H9 (cell line): ENCODE measurements at regions not wholly inside any gene's neighbourhood (a gene's known extent, or its start where the extent isn't known, plus 50 kb on each side); places are given as distances from the start of the nearest gene placed in this dataset.

Source experiments
- DNase-seq: peaks from one replicate; pipeline ENCODE4 v3.0.0-alpha.2; 2017
- H2AFZ ChIP-seq: one replicate; pipeline ENCODE4 v1.6.1; 2013; ENCODE audit warnings: mild to moderate bottlenecking, low read length, control low read depth, moderate library complexity
- H2AK5ac ChIP-seq: 2 replicates; pipeline ENCODE4 v1.6.1; 2013; ENCODE audit warnings: low read length, control low read depth, mixed read lengths; ENCODE audit not compliant: insufficient read length
- H2BK120ac ChIP-seq: one replicate; pipeline ENCODE4 v1.6.1; 2013; ENCODE audit warnings: low read depth, mild to moderate bottlenecking, low read length, control low read depth, inconsistent platforms; ENCODE audit not compliant: poor library complexity, severe bottlenecking
- H2BK12ac ChIP-seq: 2 replicates; pipeline ENCODE4 v1.6.1; 2013; ENCODE audit warnings: low read length, control low read depth, mixed read lengths, low read depth; ENCODE audit not compliant: insufficient read length
- H2BK15ac ChIP-seq: 2 replicates; pipeline ENCODE4 v1.6.1; 2013; ENCODE audit warnings: low read depth, low read length, control low read depth
- H2BK20ac ChIP-seq: one replicate; pipeline ENCODE4 v1.6.1; 2013; ENCODE audit warnings: low read depth, mild to moderate bottlenecking, low read length, control low read depth, inconsistent platforms; ENCODE audit not compliant: poor library complexity, severe bottlenecking
- H2BK5ac ChIP-seq: 2 replicates; pipeline ENCODE4 v1.6.1; 2013; ENCODE audit warnings: low read length, control low read depth, mixed read lengths; ENCODE audit not compliant: insufficient read length
- H3K14ac ChIP-seq: 2 replicates; pipeline ENCODE4 v1.6.1; 2013; ENCODE audit warnings: low read length, control low read depth; ENCODE audit not compliant: insufficient read depth
- H3K18ac ChIP-seq: 2 replicates; pipeline ENCODE4 v1.6.1; 2013; ENCODE audit warnings: low read depth, mild to moderate bottlenecking, mixed read lengths, low read length, control low read depth; ENCODE audit not compliant: insufficient read length
- H3K23ac ChIP-seq: 2 replicates; pipeline ENCODE4 v1.6.1; 2013; ENCODE audit warnings: low read length, control low read depth, mixed read lengths, low read depth; ENCODE audit not compliant: insufficient read length
- H3K23me2 ChIP-seq: 2 replicates; pipeline ENCODE4 v1.6.1; 2013; ENCODE audit warnings: low read depth, mild to moderate bottlenecking, mixed read lengths, low read length, control low read depth; ENCODE audit not compliant: insufficient read length, poor library complexity, severe bottlenecking
- H3K27ac ChIP-seq: 2 replicates; pipeline ENCODE4 v1.5.1; 2013; ENCODE audit warnings: low read length, control low read depth, mixed read lengths, low read depth; ENCODE audit not compliant: insufficient read length
- H3K27me3 ChIP-seq: 2 replicates; pipeline ENCODE4 v1.6.1; 2013; ENCODE audit warnings: low read length, control low read depth, inconsistent platforms; ENCODE audit not compliant: insufficient read depth
- H3K4ac ChIP-seq: 2 replicates; pipeline ENCODE4 v1.6.1; 2013; ENCODE audit warnings: low read depth, mild to moderate bottlenecking, control low read depth, inconsistent platforms, low read length, moderate library complexity
- H3K4me1 ChIP-seq: 2 replicates; pipeline ENCODE4 v1.6.1; 2013; ENCODE audit warnings: low read length, control low read depth, inconsistent platforms; ENCODE audit not compliant: insufficient read depth
- H3K4me2 ChIP-seq: 2 replicates; pipeline ENCODE4 v1.6.1; 2013; ENCODE audit warnings: low read length, control low read depth, mixed read lengths; ENCODE audit not compliant: insufficient read length, insufficient read depth
- H3K56ac ChIP-seq: 2 replicates; pipeline ENCODE4 v1.6.1; 2013; ENCODE audit warnings: low read depth, mild to moderate bottlenecking, mixed read lengths, low read length, control low read depth; ENCODE audit not compliant: insufficient read length
- H3K79me1 ChIP-seq: 2 replicates; pipeline ENCODE4 v1.6.1; 2013; ENCODE audit warnings: low read depth, mild to moderate bottlenecking, moderate library complexity, low read length, control low read depth, inconsistent platforms; ENCODE audit not compliant: insufficient read depth, poor library complexity, severe bottlenecking
- H3K79me2 ChIP-seq: 2 replicates; pipeline ENCODE4 v1.6.1; 2013; ENCODE audit warnings: low read length, control low read depth, inconsistent platforms; ENCODE audit not compliant: insufficient read depth
- H3K9ac ChIP-seq: 2 replicates; pipeline ENCODE4 v1.6.1; 2013; ENCODE audit warnings: low read length, control low read depth, mixed read lengths; ENCODE audit not compliant: insufficient read length; ENCODE audit errors: extremely low read depth
- H3K9me3 ChIP-seq: one replicate; pipeline ENCODE4 v1.6.1; 2013; ENCODE audit warnings: low read depth, low read length, inconsistent platforms; ENCODE audit not compliant: control insufficient read depth
- H3T11ph ChIP-seq: one replicate; pipeline ENCODE4 v1.6.1; 2013; ENCODE audit warnings: mild to moderate bottlenecking, low read length, control low read depth, inconsistent platforms
- H4K20me1 ChIP-seq: one replicate; pipeline ENCODE4 v1.6.1; 2013; ENCODE audit not compliant: control insufficient read depth, insufficient read length, insufficient read depth
- H4K5ac ChIP-seq: 2 replicates; pipeline ENCODE4 v1.6.1; 2013; ENCODE audit warnings: low read depth, mild to moderate bottlenecking, mixed read lengths, low read length, control low read depth; ENCODE audit not compliant: insufficient read length
- H4K8ac ChIP-seq: replicated peaks from 2 replicates; pipeline ENCODE4 v1.6.1; 2013; ENCODE audit warnings: low read length, control low read depth, mixed read lengths, low read depth; ENCODE audit not compliant: insufficient read length
- H4K91ac ChIP-seq: 2 replicates; pipeline ENCODE4 v1.6.1; 2013; ENCODE audit warnings: low read depth, mild to moderate bottlenecking, moderate library complexity, mixed read lengths, low read length, control low read depth; ENCODE audit not compliant: insufficient read length
- H3K27ac Mint-ChIP-seq, 3 experiments: 2 replicates in 2 of 3; 3 replicates in 1 of 3; pipeline ENCODE4 v1.8.0; 2020 to 2021; ENCODE audit warnings: mixed read lengths in 3 of 3, mild to moderate bottlenecking in 1 of 3, moderate library complexity in 1 of 3
- H3K27me3 Mint-ChIP-seq: 2 replicates; pipeline ENCODE4 v1.8.0; 2021; ENCODE audit warnings: low read depth, mild to moderate bottlenecking, moderate library complexity, mixed read lengths
- H3K36me3 Mint-ChIP-seq, 3 experiments: 2 replicates in 2 of 3; 3 replicates in 1 of 3; pipeline ENCODE4 v1.8.0; 2020 to 2021; ENCODE audit warnings: low read depth in 3 of 3, mixed read lengths in 3 of 3; ENCODE audit not compliant: insufficient read depth in 1 of 3
- H3K4me1 Mint-ChIP-seq, 2 experiments: 2 replicates each; pipeline ENCODE4 v1.8.0; 2020; ENCODE audit warnings: mixed read lengths in 2 of 2
- H3K4me3 Mint-ChIP-seq, 2 experiments: 2 replicates in 1 of 2; 3 replicates in 1 of 2; pipeline ENCODE4 v1.8.0; 2020 to 2021; ENCODE audit warnings: mild to moderate bottlenecking in 2 of 2, mixed read lengths in 2 of 2, moderate library complexity in 1 of 2
- H3K9me3 Mint-ChIP-seq, 2 experiments: 2 replicates in 1 of 2; 3 replicates in 1 of 2; pipeline ENCODE4 v1.8.0; 2020; ENCODE audit warnings: mild to moderate bottlenecking in 2 of 2, mixed read lengths in 2 of 2, moderate library complexity in 1 of 2
- WGBS: extraction: QIAGEN DNeasy Blood & Tissue Kit; methylation state at CpG from one replicate; pipeline ENCODE4 v1.1.7; 2013; ENCODE audit warnings: missing lambda C conversion rate, low lambda C conversion rate, mixed read lengths; ENCODE audit not compliant: insufficient read length; ENCODE audit errors: extremely low coverage; 5-methylcytosine and 5-hydroxymethylcytosine counted together
- TF ChIP-seq, protein P1 (sequence below): fragments of 200-600 bp; sonication (generic); conservative IDR thresholded peaks from 3 replicates; pipeline ENCODE4 v1.8.0; 2021; ENCODE audit warnings: antibody characterized with exemption, mild to moderate bottlenecking

DNA sequence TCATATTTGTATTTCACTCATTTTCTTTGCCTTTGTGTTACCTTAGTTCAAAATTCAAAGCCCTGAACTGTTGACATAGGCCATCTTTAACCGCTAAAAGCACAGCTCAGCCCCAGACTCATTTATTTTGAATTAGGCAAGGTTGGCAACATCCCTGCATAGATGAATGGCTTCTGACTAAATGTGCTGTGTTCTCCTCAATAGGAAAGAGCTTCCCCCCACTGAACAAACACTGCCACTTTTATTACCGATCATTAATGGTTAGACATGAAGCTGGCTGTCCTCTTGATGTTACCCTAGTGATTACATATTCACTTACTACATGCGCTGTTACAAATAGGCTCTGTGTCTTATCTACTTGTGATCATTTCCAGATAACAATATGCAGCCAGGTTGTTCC is 170.7 kb downstream of the ADCYAP1 start:
- Histone ChIP-seq H2BK5ac (no peak overlapping the region), H3K23me2 (no peaks in the 10 kb centered on the region), H2BK120ac (no peak overlapping the region), H2AFZ (no peak overlapping the region), H3K9me3 (no peaks in the 10 kb centered on the region), H3K23ac (no peak overlapping the region), H4K91ac (no peak overlapping the region), H3K79me1 (peaks cover 2% of the 10 kb centered on the region), H3K4me1 (no peaks in the 10 kb centered on the region), H3K56ac (no peak overlapping the region), H3K27me3 (no peaks in the 10 kb centered on the region), H2AK5ac (no peak overlapping the region), H3K9ac (no peak overlapping the region), H3K4ac (no peak overlapping the region), H2BK12ac (no peak overlapping the region), H3K79me2 (no peaks in the 10 kb centered on the region), H3K4me2 (no peak overlapping the region), H3T11ph (no peak overlapping the region), H4K20me1 (no peaks in the 10 kb centered on the region), H2BK15ac (no peak overlapping the region), H4K5ac (no peak overlapping the region), H3K27ac (no peak overlapping the region), H3K18ac (no peak overlapping the region), H2BK20ac (no peak overlapping the region), H3K14ac (no peak overlapping the region), H4K8ac (no peak overlapping the region)
- Mint-ChIP-seq H3K9me3 (no peaks in the 10 kb centered on the region), H3K4me3 (no peak overlapping the region), H3K4me1 (peaks cover 9 to 19% of the 10 kb centered on the region in 2 experiments), H3K27me3 (no peaks in the 10 kb centered on the region), H3K36me3 (peaks cover 0 to 3% (median 0%) of the 10 kb centered on the region in 3 experiments; a peak in 1 of 7 replicates), H3K27ac (no peak overlapping the region)
- no peak for DNase-seq
- WGBS, result no CpG with 5 or more reads among the region's 3 CpGs
- TF ChIP-seq, protein P1, sequence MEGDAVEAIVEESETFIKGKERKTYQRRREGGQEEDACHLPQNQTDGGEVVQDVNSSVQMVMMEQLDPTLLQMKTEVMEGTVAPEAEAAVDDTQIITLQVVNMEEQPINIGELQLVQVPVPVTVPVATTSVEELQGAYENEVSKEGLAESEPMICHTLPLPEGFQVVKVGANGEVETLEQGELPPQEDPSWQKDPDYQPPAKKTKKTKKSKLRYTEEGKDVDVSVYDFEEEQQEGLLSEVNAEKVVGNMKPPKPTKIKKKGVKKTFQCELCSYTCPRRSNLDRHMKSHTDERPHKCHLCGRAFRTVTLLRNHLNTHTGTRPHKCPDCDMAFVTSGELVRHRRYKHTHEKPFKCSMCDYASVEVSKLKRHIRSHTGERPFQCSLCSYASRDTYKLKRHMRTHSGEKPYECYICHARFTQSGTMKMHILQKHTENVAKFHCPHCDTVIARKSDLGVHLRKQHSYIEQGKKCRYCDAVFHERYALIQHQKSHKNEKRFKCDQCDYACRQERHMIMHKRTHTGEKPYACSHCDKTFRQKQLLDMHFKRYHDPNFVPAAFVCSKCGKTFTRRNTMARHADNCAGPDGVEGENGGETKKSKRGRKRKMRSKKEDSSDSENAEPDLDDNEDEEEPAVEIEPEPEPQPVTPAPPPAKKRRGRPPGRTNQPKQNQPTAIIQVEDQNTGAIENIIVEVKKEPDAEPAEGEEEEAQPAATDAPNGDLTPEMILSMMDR, result no peak
